ENCODE measurements at regions not wholly inside any gene's neighbourhood (a gene's known extent, or its start where the extent isn't known, plus 50 kb on each side); places are given as distances from the start of the nearest gene placed in this dataset.

GRCh38 chr2:105607920-105608504, 136.7 kb upstream of the NCK2 start:
- TF ChIP-seq EZH2 (IDR thresholded peaks at IDR 0.05; ENCODE audit: borderline replicate concordance, low read depth, low read length, poor library complexity, severe bottlenecking), result no peak
- no peak for TF ChIP-seq CTCF (conservative IDR thresholded peaks at IDR 0.05; ENCODE audit: low read depth, low read length)
